Smooth muscle cell (in vitro differentiated cells): ENCODE measurements at regions not wholly inside any gene's neighbourhood (a gene's known extent, or its start where the extent isn't known, plus 50 kb on each side); places are given as distances from the start of the nearest gene placed in this dataset.

ENCODE experiments used
- DNase-seq: peaks from one replicate; lab custom pipeline; 2025; ENCODE audit not compliant: unreplicated experiment; lab: John Stamatoyannopoulos, UW
- H2AFZ ChIP-seq: fragments of 200-600 bp; sonication (generic); 2 replicates; pipeline ENCODE4 v1.6.0; 2016; ENCODE audit warnings: antibody characterized with exemption, low read depth, mild to moderate bottlenecking
- H3F3A ChIP-seq: fragments of 200-600 bp; sonication (generic); 2 replicates; pipeline ENCODE4 v1.6.0; 2017; ENCODE audit warnings: antibody characterized with exemption, low read depth
- H3K27ac ChIP-seq: fragments of 200-600 bp; sonication (generic); 2 replicates; pipeline ENCODE4 v1.5.1; 2016; ENCODE audit warnings: low read depth, mild to moderate bottlenecking
- H3K27me3 ChIP-seq: fragments of 200-600 bp; sonication (generic); 2 replicates; pipeline ENCODE4 v1.6.1; 2016; ENCODE audit warnings: low read depth, mild to moderate bottlenecking
- H3K36me3 ChIP-seq: fragments of 200-600 bp; sonication (generic); 2 replicates; pipeline ENCODE4 v1.5.1; 2016; ENCODE audit warnings: low read depth
- H3K4me1 ChIP-seq: fragments of 200-600 bp; sonication (generic); 2 replicates; pipeline ENCODE4 v1.5.1; 2016; ENCODE audit warnings: low read depth
- H3K4me2 ChIP-seq: fragments of 200-600 bp; sonication (generic); 2 replicates; pipeline ENCODE4 v1.6.0; 2016; ENCODE audit warnings: mild to moderate bottlenecking
- H3K4me3 ChIP-seq: fragments of 200-600 bp; sonication (generic); 2 replicates; pipeline ENCODE4 v1.5.1; 2016; ENCODE audit warnings: mild to moderate bottlenecking
- H3K79me2 ChIP-seq: fragments of 200-600 bp; sonication (generic); 2 replicates; pipeline ENCODE4 v1.6.0; 2016; ENCODE audit warnings: low read depth, mild to moderate bottlenecking
- H3K9ac ChIP-seq: fragments of 200-600 bp; sonication (generic); 2 replicates; pipeline ENCODE4 v1.6.0; 2016; ENCODE audit warnings: low read depth
- H3K9me3 ChIP-seq: fragments of 200-600 bp; sonication (generic); replicated peaks from 2 replicates; pipeline ENCODE4 v1.5.1; 2016; ENCODE audit warnings: low read depth
- H4K20me1 ChIP-seq: fragments of 200-600 bp; sonication (generic); 2 replicates; pipeline ENCODE4 v1.6.0; 2016; ENCODE audit warnings: low read depth
- CTCF ChIP-seq: fragments of 200-600 bp; sonication (generic); IDR thresholded peaks from 2 replicates; pipeline ENCODE4 v1.5.1; 2017; ENCODE audit warnings: borderline replicate concordance, mild to moderate bottlenecking, antibody characterized with exemption; ENCODE audit not compliant: insufficient read depth, poor library complexity, severe bottlenecking
- WGBS: methylation state at CpG from one replicate; pipeline ENCODE4 v1.1.7; 2016; ENCODE audit warnings: low lambda C conversion rate; 5-methylcytosine and 5-hydroxymethylcytosine counted together

- Histone ChIP-seq H3K4me2 (no peak overlapping the region), H2AFZ (no peak overlapping the region), H3F3A (no peaks in the 10 kb centered on the region), H3K36me3 (no peaks in the 10 kb centered on the region), H4K20me1 (no peaks in the 10 kb centered on the region), H3K79me2 (no peaks in the 10 kb centered on the region), H3K9me3 (no peaks in the 10 kb centered on the region), H3K9ac (no peak overlapping the region), H3K27ac (no peak overlapping the region), H3K27me3 (no peaks in the 10 kb centered on the region), H3K4me3 (no peak overlapping the region), H3K4me1 (no peaks in the 10 kb centered on the region)
- 66% methylated on average over 4 of the region's 4 CpGs for WGBS
- no peak for DNase-seq
- no peak for TF ChIP-seq CTCF
These were observed 364.5 kb upstream of the XYLT1 start for GRCh38 chr16:17835118-17835876.

GRCh38 chr16:17832738-17833137 lies 362.0 kb upstream of the XYLT1 start:
- DNase-seq, result no peak
- no peak overlapping the region for H3K27ac ChIP-seq
- no peaks in the 10 kb centered on the region for H3K4me1 ChIP-seq
- H3K9me3 ChIP-seq, result no peaks in the 10 kb centered on the region
- H3K4me2 ChIP-seq, result no peak overlapping the region
- no peak overlapping the region for H3K4me3 ChIP-seq
- H3K36me3 ChIP-seq, result no peaks in the 10 kb centered on the region
- no peaks in the 10 kb centered on the region for H3K27me3 ChIP-seq
- no peak overlapping the region for H3K9ac ChIP-seq
- WGBS, result 97% methylated on average over 2 of the region's 2 CpGs
- H3K79me2 ChIP-seq, result no peaks in the 10 kb centered on the region
- no peak for TF ChIP-seq CTCF
- no peaks in the 10 kb centered on the region for H3F3A ChIP-seq
- no peak overlapping the region for H2AFZ ChIP-seq
- no peaks in the 10 kb centered on the region for H4K20me1 ChIP-seq

GRCh38 chr16:17831330-17831729 lies 360.6 kb upstream of the XYLT1 start:
- Histone ChIP-seq H3F3A (no peaks in the 10 kb centered on the region), H3K4me1 (no peaks in the 10 kb centered on the region), H3K27me3 (no peaks in the 10 kb centered on the region), H3K9me3 (no peaks in the 10 kb centered on the region), H3K36me3 (no peaks in the 10 kb centered on the region), H3K79me2 (no peaks in the 10 kb centered on the region), H3K4me3 (no peak overlapping the region), H3K9ac (no peak overlapping the region), H2AFZ (no peak overlapping the region), H4K20me1 (no peaks in the 10 kb centered on the region), H3K4me2 (no peak overlapping the region), H3K27ac (no peak overlapping the region)
- no peak for TF ChIP-seq CTCF
- WGBS, result 84% methylated on average over 5 of the region's 5 CpGs
- DNase-seq, result no peak

GRCh38 chr16:17830651-17831050 lies 359.9 kb upstream of the XYLT1 start:
- H3K36me3 ChIP-seq, result no peaks in the 10 kb centered on the region
- H3K4me1 ChIP-seq, result no peaks in the 10 kb centered on the region
- WGBS, result 82% methylated on average over 2 of the region's 2 CpGs
- H3K4me3 ChIP-seq, result no peak overlapping the region
- H3K27me3 ChIP-seq, result no peaks in the 10 kb centered on the region
- no peak for TF ChIP-seq CTCF
- no peaks in the 10 kb centered on the region for H3K9me3 ChIP-seq
- no peaks in the 10 kb centered on the region for H3K79me2 ChIP-seq
- H3K27ac ChIP-seq, result no peak overlapping the region
- no peak overlapping the region for H3K9ac ChIP-seq
- no peaks in the 10 kb centered on the region for H3F3A ChIP-seq
- no peak overlapping the region for H3K4me2 ChIP-seq
- H4K20me1 ChIP-seq, result no peaks in the 10 kb centered on the region
- H2AFZ ChIP-seq, result no peak overlapping the region
- no peak for DNase-seq
